Neutrophil (primary cell): ENCODE measurements at regions not wholly inside any gene's neighbourhood (a gene's known extent, or its start where the extent isn't known, plus 50 kb on each side); places are given as distances from the start of the nearest gene placed in this dataset.

Experiments
- H3K27ac ChIP-seq: fragments of 200-600 bp; sonication (generic); 2 replicates; pipeline ENCODE4 v1.5.1; 2016; ENCODE audit warnings: mild to moderate bottlenecking, moderate library complexity
- H3K27me3 ChIP-seq: fragments of 200-600 bp; sonication (generic); 2 replicates; pipeline ENCODE4 v1.6.0; 2016; ENCODE audit warnings: mild to moderate bottlenecking
- H3K36me3 ChIP-seq: fragments of 200-600 bp; sonication (generic); 2 replicates; pipeline ENCODE4 v1.5.1; 2017
- H3K4me1 ChIP-seq, 2 experiments: fragments of 200-600 bp in 1 of 2; sonication (generic) in 1 of 2; 1 replicate in 1 of 2; 2 replicates in 1 of 2; pipeline versions ENCODE4 v1.5.1 to v1.6.1; 2013 to 2016; ENCODE audit warnings: low read depth in 1 of 2, low read length in 1 of 2, mild to moderate bottlenecking in 1 of 2, moderate library complexity in 1 of 2; ENCODE audit not compliant: control insufficient read depth in 1 of 2, insufficient read depth in 1 of 2
- H3K4me3 ChIP-seq, 2 experiments: fragments of 200-600 bp in 1 of 2; sonication (generic) in 1 of 2; 1 replicate in 1 of 2; 2 replicates in 1 of 2; pipeline ENCODE4 v1.5.1; 2013 to 2016; ENCODE audit warnings: low read depth in 1 of 2, low read length in 1 of 2, mild to moderate bottlenecking in 1 of 2, moderate library complexity in 1 of 2
- H3K9me3 ChIP-seq: fragments of 200-600 bp; sonication (generic); 2 replicates; pipeline ENCODE4 v1.5.1; 2016
- TF ChIP-seq, protein P1 (sequence below): fragments of 200-600 bp; sonication (generic); IDR thresholded peaks from 2 replicates; pipeline ENCODE4 v1.5.1; 2016; ENCODE audit warnings: antibody characterized with exemption

DNA sequence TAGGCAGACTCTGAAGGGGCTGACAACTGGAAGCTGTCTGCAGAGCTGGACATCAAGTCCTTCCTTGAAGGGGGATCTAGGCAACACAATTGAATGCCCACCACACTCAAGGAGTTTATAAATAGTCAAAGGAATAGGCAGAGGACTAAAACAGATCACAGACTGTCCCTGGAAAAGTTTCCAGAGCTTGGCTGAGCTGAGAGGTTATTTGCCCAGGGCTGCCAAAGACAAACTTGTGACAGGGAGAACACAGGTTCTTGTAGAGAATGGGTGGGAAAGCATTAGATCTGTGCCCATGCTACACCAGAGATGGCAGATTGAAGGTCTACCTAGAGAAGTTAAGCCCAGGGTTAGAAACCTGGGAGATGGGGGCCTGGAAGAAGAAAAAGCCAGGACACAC is 344.6 kb downstream of the MID1IP1 start:
- TF ChIP-seq, protein P1, sequence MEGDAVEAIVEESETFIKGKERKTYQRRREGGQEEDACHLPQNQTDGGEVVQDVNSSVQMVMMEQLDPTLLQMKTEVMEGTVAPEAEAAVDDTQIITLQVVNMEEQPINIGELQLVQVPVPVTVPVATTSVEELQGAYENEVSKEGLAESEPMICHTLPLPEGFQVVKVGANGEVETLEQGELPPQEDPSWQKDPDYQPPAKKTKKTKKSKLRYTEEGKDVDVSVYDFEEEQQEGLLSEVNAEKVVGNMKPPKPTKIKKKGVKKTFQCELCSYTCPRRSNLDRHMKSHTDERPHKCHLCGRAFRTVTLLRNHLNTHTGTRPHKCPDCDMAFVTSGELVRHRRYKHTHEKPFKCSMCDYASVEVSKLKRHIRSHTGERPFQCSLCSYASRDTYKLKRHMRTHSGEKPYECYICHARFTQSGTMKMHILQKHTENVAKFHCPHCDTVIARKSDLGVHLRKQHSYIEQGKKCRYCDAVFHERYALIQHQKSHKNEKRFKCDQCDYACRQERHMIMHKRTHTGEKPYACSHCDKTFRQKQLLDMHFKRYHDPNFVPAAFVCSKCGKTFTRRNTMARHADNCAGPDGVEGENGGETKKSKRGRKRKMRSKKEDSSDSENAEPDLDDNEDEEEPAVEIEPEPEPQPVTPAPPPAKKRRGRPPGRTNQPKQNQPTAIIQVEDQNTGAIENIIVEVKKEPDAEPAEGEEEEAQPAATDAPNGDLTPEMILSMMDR: no peak
- Histone ChIP-seq H3K27ac (peak overlapping the region; percentile 97), H3K4me1 (peaks cover 59 to 67% of the 10 kb centered on the region in 2 experiments), H3K27me3 (no peaks in the 10 kb centered on the region), H3K4me3 (no peak overlapping the region), H3K9me3 (no peaks in the 10 kb centered on the region), H3K36me3 (no peaks in the 10 kb centered on the region)

DNA sequence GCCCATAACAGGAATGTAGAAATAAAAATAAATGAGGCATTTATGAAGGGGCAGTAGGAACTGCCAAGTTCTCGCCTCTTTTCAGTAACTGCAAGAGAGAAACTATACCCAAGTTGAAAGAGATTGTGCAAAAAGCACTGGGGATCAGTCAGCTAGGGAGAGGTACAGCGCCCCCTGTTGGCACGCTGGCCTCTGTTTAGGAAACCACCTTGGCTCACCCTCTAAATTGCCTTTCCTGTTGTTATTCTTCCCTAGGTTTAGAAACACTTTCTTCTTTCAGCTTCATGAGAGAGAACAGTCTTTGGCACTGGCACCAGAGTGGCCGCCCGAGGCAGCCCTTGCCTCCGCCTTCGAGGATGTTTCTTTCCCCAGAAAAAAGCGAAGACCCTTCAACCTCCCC is 348.5 kb downstream of the MID1IP1 start:
- Histone ChIP-seq H3K9me3 (no peaks in the 10 kb centered on the region), H3K4me3 (no peak overlapping the region), H3K27ac (peak overlapping the region; percentile 83), H3K27me3 (no peaks in the 10 kb centered on the region), H3K36me3 (no peaks in the 10 kb centered on the region), H3K4me1 (peaks cover 43 to 49% of the 10 kb centered on the region in 2 experiments)
- TF ChIP-seq, protein P1: peak; percentile 65

DNA sequence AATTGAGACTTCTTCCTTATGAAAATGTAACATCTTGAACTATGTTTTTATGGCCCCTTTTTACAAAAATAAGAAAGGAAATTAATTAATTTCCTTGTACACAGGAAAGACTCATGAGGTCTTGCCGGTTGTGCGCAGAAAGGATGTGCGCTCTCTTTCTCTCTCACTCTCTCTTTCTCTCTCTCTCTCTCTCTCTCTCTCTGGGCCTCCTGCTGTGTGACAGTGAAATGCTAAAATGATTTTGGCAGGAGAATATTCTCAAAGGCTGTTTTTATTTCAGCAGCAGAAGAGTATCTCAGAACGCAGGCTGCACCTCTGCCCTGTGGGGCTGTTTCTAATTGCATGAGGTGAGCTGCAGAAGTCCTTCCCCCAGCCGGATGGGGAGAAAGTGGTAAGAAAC is 349.0 kb downstream of the MID1IP1 start:
- Histone ChIP-seq H3K4me1 (peaks cover 38 to 44% of the 10 kb centered on the region in 2 experiments), H3K27me3 (no peaks in the 10 kb centered on the region), H3K4me3 (no peak overlapping the region), H3K9me3 (no peaks in the 10 kb centered on the region), H3K27ac (peak overlapping the region; percentile 83), H3K36me3 (no peaks in the 10 kb centered on the region)
- TF ChIP-seq, protein P1: no peak

DNA sequence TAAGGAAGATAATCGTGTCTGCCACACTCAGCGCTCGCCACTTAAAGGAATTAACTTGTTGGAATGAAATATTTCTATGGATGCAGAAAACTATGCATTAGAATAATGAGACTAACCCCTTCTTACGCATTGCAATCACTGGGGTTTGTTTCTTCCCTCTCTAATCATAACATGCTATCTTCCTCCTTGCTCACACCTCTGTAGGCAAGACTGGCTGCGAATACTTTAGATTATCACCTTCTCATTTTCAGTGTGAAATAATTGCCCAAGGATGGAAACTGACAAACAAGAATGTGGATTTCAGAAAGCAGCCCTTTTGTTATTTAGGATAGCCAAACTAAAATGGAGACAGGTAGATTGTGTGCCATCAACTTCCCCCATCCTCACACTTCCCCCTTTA is 349.4 kb downstream of the MID1IP1 start:
- peaks cover 34 to 40% of the 10 kb centered on the region in 2 experiments for H3K4me1 ChIP-seq
- H3K4me3 ChIP-seq: no peak overlapping the region
- no peaks in the 10 kb centered on the region for H3K27me3 ChIP-seq
- TF ChIP-seq, protein P1: no peak
- no peaks in the 10 kb centered on the region for H3K36me3 ChIP-seq
- no peaks in the 10 kb centered on the region for H3K9me3 ChIP-seq
- peak overlapping the region; percentile 83 for H3K27ac ChIP-seq

DNA sequence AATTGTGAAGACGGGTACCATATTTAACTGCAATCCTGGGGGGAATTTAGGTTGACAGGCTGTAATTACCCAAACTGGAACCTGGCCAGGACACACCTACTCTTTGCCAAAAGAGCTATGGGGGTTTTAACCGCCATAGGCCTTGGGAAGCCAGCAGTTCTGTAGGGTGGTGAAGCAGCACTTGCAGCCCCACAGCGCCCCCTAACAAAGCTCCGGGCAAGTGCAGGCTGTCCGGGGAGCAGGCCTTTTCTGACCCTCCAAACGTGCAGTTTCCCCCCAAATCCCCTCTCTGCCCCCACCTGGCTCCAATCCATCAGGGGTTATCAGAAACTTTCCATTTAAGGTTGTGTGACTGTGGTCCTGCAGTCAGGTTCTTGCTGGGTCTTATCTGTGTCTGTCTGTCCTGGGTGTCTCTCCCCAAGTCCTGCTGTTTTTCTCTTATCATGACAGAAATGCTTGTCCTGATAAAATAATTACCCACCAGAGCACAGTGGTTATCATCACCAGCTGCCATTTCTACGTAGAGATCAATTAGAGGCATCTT is 350.9 kb downstream of the MID1IP1 start:
- Histone ChIP-seq H3K27ac (no peak overlapping the region), H3K4me3 (no peak overlapping the region), H3K4me1 (peaks cover 34 to 35% of the 10 kb centered on the region in 2 experiments), H3K9me3 (no peaks in the 10 kb centered on the region), H3K36me3 (no peaks in the 10 kb centered on the region), H3K27me3 (no peaks in the 10 kb centered on the region)
- TF ChIP-seq, protein P1: peak; percentile 80
